NB4 (cell line): ENCODE measurements at regions not wholly inside any gene's neighbourhood (a gene's known extent, or its start where the extent isn't known, plus 50 kb on each side); places are given as distances from the start of the nearest gene placed in this dataset.

ENCODE experiments used
- POLR2A ChIP-seq: IDR thresholded peaks from 2 replicates; pipeline ENCODE4 v1.6.1; 2011; ENCODE audit warnings: mild to moderate bottlenecking; ENCODE audit not compliant: insufficient read length; ENCODE audit errors: extremely low read depth
- TF ChIP-seq, protein P1 (sequence below): IDR thresholded peaks from one replicate; pipeline ENCODE4 v1.5.1; 2012; ENCODE audit warnings: low read depth, low read length

DNA sequence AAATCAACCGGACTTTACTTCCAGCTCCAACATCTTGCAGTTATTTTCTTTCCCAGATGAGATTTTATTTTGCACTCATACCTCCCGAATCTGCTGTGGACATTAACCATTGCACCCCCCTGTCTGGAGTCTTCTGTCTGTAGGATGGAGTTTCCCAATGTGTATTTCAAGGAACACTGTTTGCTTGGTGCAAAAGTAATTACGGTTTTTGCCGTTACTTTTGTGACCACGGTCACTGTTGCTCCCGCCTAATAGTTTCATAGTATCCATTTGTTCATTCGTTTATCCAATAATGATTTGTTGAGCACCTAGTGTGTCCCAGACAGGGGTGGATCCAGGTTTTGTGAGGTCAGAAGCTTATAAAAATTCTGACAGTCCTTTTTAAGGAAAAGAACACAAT is 90.3 kb upstream of the BCL11A start:
- no peak for TF ChIP-seq POLR2A
- TF ChIP-seq, protein P1, sequence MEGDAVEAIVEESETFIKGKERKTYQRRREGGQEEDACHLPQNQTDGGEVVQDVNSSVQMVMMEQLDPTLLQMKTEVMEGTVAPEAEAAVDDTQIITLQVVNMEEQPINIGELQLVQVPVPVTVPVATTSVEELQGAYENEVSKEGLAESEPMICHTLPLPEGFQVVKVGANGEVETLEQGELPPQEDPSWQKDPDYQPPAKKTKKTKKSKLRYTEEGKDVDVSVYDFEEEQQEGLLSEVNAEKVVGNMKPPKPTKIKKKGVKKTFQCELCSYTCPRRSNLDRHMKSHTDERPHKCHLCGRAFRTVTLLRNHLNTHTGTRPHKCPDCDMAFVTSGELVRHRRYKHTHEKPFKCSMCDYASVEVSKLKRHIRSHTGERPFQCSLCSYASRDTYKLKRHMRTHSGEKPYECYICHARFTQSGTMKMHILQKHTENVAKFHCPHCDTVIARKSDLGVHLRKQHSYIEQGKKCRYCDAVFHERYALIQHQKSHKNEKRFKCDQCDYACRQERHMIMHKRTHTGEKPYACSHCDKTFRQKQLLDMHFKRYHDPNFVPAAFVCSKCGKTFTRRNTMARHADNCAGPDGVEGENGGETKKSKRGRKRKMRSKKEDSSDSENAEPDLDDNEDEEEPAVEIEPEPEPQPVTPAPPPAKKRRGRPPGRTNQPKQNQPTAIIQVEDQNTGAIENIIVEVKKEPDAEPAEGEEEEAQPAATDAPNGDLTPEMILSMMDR, result no peak
